ENCODE measurements at regions not wholly inside any gene's neighbourhood (a gene's known extent, or its start where the extent isn't known, plus 50 kb on each side); places are given as distances from the start of the nearest gene placed in this dataset.
A peak's percentile ranks its signal among the peaks of the same experiment; 100 is the strongest.

DNA sequence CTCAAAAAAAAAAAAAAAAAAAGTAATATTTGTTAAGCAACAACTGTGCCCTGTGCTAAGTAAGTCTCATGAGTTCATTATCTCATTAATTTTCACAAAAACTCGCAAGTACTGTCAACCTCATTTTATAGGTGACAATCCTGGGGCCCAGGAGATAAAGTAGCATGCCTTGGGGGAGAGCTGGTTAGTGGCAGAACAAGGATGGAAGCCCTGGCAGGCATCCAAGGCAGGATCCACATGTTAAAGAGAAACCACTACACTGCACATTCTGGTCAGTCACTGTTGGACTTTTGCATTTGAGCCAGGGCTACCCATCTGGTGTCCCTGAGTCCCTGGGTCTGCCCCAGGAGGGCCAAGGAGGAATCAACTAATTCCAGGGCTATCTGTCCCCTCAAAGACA lies 54.6 kb downstream of the ZFP36L2 start:
- no peak for DNase-seq (ENCODE audit: low read depth)

DNA sequence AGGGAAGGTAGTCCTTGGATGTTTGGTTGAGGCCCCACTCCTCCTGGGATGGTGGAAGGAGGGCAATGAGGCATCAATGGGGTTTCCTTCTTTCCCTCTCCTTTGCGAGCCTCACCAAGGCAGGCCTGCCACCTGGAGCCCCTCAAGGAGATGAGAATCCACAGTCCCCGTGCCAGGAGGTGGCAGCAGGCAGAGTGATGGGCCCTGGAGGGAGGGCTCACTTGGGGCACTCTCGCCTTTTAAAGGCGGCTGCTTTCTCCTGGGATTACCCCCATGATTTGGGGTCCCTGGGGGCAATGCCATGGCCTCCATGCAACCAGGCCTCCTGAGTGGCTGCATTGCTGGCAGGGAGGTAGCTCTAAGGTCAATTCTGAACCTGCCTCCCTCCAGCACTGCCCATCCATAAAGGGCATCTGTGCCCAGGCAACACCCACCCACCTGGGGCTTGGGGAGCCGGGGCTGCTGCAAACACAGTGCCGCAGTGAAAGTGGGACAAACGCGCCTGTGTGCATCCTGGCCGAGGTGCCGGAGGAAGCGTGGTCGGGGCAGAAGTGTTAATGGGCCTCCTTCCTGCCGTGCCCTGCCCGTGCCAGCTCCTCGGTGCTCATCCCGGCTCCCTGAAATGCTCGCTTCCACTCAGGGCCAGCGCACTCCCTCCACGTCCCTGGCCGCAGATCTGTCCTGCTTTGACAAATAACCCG lies 55.9 kb downstream of the ZFP36L2 start:
- no peak for DNase-seq (ENCODE audit: low read depth)

DNA sequence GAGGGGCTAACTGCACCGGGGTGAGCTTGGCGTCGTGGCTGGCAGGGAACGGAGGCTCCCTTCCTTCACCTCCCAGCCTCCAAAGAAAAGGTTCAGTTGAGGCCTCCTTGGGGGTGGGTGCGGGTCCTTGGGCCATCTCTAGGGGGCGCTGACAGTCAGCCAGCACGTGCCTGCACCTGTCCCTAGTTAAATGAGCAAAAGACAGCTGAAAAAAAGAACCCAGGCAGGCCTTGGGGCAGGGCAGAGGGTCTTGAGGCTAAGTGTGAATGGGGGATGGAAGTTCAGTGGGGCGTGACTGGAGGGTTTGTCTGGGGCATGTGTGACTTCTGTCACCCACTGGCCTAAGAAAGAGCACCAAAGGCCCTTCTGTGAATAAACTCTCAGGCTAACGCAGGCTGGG lies 56.4 kb downstream of the ZFP36L2 start:
- DNase-seq (ENCODE audit: low read depth) = no peak

- no peak for DNase-seq (ENCODE audit: low read depth)
These were observed 57.1 kb downstream of the ZFP36L2 start for GRCh38 chr2:43169099-43169945.

GRCh38 chr2:43168016-43168369 lies 58.4 kb downstream of the ZFP36L2 start:
- DNase-seq (ENCODE audit: low read depth) = no peak

DNA sequence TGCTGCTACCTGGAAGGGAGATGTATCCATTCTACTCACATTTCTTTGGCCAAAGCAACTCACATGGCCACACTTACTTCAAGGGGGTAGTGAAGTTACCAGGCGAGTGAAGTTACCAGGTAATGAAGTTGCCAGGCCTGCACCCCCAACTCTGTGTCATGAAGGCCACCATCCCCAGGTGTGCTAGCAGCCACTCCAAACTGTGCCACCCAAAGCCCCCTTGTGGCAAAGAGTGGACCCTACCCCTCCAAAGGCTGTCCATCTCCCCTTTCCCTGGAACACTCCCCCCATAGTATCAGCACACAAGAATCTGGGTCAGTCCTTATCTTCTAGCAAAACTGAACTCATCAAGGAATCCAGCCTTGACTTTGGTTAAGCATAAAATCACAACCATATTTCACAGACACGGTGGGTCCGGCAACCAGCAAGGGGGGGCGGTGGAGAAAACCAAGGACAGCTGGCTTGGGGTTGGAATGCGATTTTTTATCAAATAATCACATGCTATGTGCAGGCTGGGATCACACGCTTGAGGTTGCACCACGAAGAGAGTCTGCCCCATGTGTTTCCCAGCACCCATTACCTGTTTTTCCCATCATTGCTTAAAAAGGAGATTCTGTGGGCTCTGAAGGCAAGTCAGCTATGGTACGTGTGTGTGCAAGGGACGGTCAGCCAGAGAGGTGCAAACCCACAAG lies 60.9 kb downstream of the ZFP36L2 start:
- DNase-seq (ENCODE audit: low read depth) = no peak

DNA sequence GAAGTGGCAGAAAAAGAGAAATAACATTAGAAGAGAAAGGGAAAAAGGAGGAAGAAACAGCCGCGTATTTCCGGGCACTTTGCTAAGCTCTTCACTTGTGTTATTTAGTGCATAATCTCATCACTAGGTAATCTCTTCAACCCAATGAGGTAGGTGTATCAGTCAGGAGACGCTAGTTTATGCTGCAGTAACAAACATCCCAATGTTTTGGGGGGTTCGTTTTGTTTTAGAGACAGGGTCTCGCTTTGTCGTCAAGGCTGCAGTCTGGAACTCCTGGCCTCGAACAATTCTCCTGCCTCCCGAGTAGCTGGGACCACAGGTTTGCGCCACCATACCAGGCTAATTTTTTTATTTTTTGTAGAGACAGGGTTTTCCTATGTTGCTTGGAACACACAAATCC lies 61.7 kb downstream of the ZFP36L2 start:
- no peak for DNase-seq (ENCODE audit: low read depth)

- no peak for DNase-seq (ENCODE audit: low read depth)
These were observed 62.7 kb downstream of the ZFP36L2 start for GRCh38 chr2:43163584-43164270.

DNA sequence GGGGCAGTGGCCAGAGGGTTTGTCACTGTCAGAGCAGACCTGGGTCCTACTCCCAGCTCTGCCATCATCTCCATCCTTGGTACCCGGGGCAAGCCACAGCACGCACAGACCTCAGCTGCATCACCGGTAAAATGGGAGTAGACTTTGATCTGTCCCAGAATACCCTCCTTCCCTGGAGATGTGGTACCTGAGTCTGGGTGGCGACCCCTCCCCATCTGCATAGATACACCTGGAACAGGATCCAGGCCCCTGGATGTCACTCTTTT lies 64.0 kb downstream of the ZFP36L2 start:
- DNase-seq (ENCODE audit: low read depth) = no peak

GRCh38 chr2:43161650-43162510 lies 64.5 kb downstream of the ZFP36L2 start:
- no peak for DNase-seq (ENCODE audit: low read depth)

DNA sequence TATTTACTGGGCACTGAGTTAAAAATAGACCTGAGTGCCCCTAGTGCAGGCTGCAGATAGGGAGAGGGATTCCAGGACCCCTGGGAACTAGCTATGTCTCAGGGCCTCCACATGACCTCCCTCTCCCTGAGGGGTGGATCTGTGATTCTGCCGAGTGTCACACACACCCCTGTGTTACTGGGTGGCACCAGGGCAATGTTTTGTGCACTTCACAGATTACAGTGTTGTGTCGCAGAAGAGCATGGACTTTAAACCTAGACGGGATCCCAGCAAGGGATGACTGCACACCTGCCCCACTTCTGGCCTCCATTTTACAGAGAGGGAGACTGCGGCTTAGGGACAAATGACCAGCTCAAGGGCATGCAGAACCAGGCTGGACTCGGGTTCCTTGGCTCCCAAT lies 65.6 kb downstream of the ZFP36L2 start:
- DNase-seq (ENCODE audit: low read depth) = no peak

DNA sequence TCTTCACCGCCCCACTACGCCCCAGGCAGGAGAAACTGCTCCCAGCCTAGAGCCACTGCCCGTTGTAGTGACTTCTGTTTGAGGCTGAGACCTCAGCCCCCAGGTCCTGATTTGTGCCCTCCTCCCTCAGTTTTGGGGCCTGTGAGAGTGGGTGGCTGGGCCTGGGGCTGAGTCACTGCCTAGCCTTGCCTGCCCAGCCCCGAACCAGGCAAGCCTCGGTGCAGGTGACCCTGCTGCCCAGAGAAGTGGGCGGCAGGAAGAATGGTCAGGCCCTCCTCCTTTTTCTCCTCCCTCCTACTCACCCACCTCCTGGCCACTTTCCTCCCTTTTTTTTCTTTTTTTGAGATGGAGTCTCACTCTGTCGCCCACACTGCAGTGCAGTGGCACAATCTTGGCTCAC lies 66.6 kb downstream of the ZFP36L2 start:
- DNase-seq (ENCODE audit: low read depth) = no peak

DNA sequence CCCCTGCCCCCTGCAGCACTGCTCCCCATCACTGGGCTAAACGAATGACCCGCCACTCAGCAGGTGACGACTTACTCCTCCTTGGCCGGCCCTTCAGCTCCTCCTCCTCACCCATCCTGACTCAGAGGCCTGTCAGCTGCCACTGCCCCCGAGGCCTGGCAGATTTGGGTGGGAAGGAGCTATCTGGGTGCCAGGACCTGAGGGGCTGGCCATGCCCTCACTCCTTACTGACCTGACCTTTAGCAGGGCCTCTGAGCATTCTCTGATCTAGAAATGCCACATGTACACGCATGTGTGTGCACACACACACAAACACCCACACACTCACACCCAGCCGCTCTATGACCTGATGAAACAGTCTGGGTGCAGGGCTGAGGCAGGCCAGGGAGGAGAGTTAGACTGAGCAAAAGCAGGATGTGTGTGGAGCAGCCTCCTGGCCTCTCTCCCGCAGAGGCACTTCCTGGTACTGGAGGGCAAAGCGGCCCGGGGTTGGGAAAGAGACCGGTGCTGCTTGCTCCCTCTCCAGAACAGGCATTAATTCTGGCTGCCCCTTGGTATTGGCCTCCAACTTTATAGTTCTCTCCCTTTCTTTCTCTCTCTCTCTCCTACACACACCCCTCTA lies 68.0 kb downstream of the ZFP36L2 start:
- peak; percentile 69 for DNase-seq (ENCODE audit: low read depth)

DNA sequence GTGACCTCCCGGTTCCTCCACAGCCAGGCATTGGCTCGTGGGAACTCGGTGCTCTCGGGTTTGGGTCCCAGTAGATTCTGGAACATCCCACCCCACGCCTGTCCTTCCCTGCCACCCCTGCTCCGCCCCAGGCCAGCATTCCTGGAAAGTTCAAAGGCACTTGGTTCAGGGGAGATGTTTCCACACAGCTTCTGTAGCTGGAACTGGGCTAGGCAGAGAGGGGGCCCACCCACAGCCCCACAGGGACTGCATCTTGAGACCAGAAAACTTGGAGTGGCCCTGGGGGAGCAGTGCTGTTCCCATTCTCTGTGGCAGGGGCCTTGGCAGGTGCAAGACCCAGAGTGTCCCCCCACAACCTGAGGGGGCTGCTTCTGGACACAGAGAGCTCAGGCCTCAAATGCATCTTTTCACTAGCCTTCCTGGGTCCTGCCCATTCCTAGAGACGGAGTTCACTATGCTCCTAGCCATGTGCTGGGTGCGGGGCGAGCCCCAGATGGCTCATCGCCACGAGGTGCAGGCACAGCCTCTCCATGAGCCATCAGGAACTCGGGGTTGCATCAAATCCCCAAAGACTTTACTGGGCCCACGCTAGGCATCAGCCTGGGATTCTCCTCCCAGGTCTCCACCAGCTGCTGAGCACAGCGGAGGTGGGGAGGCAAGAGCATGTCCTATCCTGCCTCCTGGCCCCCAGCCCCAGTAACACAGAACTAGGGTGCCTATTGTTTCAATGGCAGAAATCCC lies 68.7 kb downstream of the ZFP36L2 start:
- DNase-seq (ENCODE audit: low read depth) = no peak

DNA sequence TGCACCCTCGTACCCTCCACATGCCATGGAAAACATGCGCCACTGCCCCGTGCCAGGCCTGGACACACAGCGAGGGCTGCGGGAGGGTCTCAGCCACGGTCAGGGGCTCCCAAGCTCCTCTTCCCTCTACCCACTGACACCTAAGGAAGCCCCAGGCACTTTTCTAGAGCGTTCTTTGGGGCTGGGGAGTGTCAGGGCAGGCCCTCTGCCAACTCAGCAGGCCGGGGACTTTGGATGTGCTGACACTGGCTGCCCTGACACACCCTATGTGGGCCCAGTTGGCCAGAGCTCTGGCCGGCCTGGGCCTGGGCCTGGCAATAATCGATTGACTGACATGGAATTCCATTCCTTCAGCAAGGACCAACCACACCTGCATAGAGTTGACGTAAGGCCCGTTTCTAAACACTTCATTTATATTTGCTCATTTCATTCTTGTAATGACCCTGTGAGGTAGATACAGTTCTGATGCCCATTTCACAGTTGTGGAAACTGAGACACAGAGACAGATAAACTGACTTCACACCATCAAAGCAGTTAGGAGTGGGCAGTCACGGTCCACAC lies 70.5 kb downstream of the ZFP36L2 start:
- no peak for DNase-seq (ENCODE audit: low read depth)

DNA sequence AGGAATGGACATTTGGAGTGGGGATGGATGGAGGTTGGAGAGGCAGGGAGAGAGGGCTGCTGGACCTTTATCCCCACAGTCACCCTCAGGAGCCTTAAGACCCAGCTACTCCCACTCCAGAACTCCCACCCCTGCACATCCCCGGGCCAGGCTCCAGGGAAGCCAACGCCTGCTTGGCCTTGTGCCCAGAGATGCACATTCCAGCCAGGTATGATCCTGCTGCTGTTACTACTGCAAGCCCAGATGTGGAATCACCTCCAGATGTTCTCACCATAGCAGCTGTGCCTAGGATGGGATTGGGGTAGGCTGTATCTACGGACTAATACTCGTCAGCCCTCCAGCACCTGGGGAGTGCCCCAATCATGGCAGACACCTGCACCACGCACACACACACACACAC lies 71.7 kb downstream of the ZFP36L2 start:
- no peak for DNase-seq (ENCODE audit: low read depth)

GRCh38 chr2:43152741-43153647 lies 73.4 kb downstream of the ZFP36L2 start:
- DNase-seq (ENCODE audit: low read depth) = no peak

DNA sequence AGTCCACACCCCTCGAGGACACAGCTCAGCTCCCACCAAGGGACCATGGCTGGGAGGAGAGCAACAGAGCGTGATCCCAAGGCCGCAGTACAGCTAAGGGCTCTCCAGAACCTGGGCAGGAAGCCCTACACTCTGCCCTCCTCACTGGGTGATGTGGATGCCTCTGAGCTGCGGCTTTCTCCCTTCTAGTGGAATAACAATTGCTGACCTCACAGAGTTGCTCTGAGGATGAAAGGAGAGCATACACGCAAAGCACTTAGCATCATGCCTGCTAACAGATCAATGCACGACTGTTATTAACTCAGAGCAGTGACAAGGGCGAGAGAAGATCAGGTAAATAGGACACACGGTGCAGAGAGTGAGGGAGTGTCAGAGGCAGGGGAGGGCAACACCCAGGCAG lies 74.2 kb downstream of the ZFP36L2 start:
- no peak for DNase-seq (ENCODE audit: low read depth)

GRCh38 chr2:43149482-43150107 lies 76.8 kb downstream of the ZFP36L2 start:
- DNase-seq (ENCODE audit: low read depth) = no peak

Data from fibroblast of the conjunctiva (primary cell).